GM21360 (cell line): ENCODE measurements at regions not wholly inside any gene's neighbourhood (a gene's known extent, or its start where the extent isn't known, plus 50 kb on each side); places are given as distances from the start of the nearest gene placed in this dataset.
"Not testable (repeated sequence)": the region's sequence is repeated elsewhere in the genome, so short reads cannot be mapped to it uniquely, and the experiment has no call there.

Experiments
- ATAC-seq: cut with Tn5 transposase; IDR thresholded peaks from one replicate; pipeline ENCODE4 v1.9.1; 2021; ENCODE audit warnings: mild to moderate bottlenecking, moderate library complexity; ENCODE audit not compliant: unreplicated experiment

DNA sequence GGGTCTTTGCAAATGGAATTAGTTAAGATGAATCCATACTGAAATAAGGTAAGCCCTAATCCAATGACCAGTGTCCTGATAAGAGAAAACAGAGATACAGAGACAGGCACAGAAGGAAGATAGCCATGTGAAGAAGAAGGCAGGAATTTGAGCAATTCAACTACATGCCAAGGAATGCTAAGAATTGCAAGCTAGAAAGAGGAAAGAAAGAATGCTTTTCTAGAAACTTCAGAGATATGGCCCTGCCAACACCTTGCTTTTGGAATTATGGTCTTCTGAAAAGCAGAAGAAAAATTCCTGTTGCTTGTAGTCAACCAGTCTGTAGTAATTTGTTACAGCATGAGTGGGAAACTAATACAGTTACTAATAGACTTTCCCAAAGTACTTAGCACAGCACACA is 111.3 kb downstream of the SLC17A6 start:
- ATAC-seq, result no peak

DNA sequence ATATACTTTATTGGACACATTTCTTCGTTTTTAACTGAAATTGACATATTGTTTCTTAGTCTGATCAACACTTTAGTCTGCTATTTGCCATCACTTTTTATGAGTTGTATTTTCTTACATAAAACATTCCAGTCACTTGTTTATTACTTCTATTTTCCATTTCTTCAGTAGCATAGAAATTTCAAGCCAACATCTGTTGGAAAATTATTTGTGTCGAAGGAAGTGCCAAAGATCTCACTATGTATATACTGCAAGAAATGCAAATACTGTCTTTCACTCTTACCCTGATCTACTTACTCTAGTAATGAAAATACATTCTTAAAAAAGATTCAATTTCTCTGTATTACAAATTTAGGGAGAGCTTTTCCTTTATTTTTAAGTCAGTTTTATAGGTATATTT is 105.9 kb downstream of the SLC17A6 start:
- ATAC-seq, result no peak

DNA sequence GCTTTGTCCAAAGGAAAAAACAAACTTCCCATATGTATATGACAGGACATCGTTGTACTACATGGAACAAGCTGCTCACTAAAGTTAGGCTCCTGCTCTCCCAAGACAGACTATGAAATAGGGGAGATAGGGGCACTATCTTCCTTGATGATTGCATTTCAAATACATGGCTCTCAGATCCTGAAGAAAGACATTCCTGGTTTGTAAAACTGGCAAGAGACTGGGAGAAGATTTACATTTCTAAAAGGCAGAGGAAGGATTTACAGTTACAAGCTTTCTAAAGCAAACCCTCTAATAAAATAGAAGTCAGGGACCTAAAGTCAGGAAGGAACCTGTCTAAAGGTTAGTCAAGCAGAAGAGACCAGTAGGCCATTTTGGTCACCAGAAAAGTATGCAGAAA is 103.7 kb downstream of the SLC17A6 start:
- ATAC-seq, result no peak

DNA sequence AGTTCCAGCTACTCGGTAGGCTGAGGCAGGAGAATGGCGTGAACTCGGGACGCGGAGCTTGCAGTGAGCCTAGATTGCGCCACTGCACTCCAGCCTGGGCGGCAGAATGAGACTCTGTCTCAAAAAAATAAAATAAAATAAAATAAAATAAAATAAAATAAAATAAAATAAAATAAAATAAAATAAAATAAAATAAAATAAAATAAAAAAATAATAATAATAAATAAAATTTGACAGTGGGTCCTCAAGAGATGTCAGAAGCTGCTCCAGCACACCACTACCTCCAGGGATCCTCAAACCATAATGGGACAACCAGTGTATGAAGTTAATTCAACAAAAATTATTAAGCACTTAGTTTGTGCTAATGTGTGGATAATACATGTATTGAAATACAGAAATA is 97.4 kb downstream of the SLC17A6 start:
- ATAC-seq, result not testable (repeated sequence)

DNA sequence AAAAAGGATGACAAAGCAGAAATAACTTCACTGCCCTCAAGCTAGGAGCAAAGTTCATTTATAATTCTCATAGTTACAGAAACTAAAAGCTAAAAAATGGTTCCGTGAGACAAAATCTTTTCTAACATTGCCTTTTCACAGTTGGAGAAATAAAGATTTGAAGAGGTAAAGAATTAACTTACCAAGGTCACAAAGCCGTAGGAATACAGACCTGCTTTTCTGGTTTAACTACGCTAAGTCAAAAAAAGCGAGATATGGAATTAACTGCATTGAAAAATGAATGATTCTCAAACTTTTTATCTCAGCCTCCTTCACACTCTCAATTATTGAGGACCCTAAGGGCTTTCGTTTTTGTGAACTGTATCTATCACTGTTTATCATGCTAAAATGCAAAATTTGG is 95.3 kb downstream of the SLC17A6 start:
- no peak for ATAC-seq

DNA sequence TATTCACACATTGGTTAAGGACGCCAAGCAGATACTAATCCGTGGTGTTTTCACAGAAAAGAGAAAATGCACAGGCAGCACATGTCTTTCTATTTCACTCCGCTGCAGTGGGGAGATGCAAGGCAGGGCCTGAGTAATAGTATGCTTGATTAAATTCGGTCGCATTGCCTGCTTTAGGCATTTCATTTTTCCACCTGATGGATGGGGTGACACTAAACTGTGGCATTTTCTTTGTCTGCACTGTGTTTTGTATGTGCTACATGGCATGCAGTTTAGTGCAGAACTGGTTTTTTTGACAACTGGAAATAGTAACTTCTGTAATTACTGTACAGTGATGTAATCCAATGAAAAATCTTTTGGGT is 94.9 kb downstream of the SLC17A6 start:
- ATAC-seq, result no peak

DNA sequence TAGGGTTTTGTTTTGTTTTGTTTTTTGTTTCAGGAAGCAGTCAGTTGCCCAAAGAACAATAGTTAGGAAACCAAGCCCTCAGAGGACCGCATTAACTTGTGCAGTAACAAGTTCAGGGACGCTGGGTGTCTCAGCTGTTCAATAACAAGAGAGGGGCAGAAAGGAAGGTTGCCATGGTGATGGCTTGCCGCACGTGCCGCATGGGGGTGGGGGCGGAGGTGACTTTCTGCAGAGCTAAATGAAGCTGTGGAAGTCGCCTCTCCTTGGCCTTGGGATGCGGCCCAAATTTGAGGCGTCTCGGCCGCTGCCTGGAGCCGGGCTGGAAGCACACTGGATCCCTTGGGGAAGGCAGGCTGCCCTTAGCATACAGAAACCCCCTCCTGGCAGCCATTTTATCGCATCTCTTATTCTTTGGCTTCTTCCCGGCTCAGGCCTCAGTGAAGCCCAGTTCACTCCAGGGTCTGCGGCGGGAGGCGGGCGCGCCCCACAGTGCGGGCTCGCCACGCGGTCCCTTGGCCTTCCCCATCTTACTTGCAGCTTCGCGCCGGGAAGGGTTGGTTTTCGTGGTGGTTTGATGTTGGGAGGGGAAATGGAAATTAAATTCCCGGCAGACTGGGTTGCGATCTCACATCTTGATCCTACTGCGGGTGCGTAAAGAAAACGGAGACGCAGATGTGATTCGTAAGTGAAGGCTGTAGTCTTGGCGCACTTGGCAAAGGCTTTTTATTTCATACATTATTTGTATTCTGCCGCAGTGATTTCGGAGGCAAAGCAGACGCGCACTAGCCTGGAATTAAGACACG is 94.3 kb downstream of the SLC17A6 start:
- no peak for ATAC-seq

DNA sequence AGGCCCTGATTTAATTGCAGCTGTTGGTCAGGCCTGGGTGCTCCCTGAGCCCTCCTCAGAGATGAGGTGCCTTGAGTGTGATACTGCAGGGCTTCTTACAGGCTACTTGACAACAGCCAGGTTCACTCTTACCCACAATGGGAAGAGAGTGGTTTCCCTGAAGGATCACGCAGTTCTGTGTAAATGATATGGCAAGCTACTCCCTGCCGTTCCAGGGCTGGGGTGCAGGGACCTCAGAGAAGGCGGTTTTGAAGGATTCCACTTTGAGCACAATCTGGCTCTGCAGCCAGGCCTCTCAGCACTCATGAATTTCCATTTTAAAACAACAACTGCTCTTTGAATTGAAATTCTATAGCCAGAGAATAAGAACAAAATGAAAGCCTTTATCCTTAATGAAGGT is 92.9 kb downstream of the SLC17A6 start:
- no peak for ATAC-seq

DNA sequence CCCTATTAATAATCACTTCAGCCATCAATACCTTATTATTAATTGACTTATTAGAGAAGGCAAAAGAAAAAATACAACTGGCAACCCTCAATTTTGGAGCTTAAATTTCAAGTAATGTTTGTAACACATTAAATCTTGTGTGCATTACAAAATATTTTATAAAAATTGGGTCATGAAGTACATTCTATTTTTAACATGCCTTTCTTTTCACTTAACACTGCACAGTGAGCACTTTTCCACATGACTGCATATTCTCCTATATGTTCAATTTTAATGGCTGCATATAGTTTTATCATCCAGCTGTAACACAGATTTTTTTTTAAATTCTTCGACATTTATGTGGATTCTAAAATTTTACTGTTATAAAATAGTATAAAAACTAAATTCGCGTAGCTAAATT is 92.5 kb downstream of the SLC17A6 start:
- no peak for ATAC-seq

DNA sequence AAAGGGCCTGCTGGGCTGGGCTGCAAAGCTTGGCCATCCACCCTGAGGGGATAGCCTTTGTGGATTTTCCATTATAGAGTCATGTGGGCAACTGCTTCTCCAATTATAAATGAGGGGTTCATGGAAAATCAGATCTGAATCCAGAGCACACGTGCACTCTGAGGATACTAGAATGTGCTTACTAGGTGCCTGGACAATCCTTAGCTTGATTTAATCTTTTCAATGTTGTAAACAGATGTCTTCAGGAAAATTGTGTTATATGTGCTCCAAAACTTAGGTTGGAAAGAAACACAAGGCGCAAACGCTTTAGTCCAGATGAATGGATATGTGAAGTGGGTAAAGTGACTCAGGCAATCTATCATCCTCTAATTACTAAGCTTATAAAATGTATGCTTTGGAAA is 92.0 kb downstream of the SLC17A6 start:
- ATAC-seq, result no peak
